Retinal pigment epithelial cell (primary cell): ENCODE measurements at regions not wholly inside any gene's neighbourhood (a gene's known extent, or its start where the extent isn't known, plus 50 kb on each side); places are given as distances from the start of the nearest gene placed in this dataset.

ENCODE experiments used
- DNase-seq: peaks from one replicate; pipeline ENCODE4 v3.0.0-alpha.2; 2010; ENCODE audit warnings: low read depth
- H3K4me3 ChIP-seq: 2 replicates; pipeline ENCODE4 v1.5.1; 2011; ENCODE audit warnings: mild to moderate bottlenecking, low read length, control low read depth, moderate library complexity
- TF ChIP-seq, protein P1 (sequence below): conservative IDR thresholded peaks from 2 replicates; pipeline ENCODE4 v1.5.1; 2011; ENCODE audit warnings: low read depth, low read length, control low read depth, inconsistent platforms

DNA sequence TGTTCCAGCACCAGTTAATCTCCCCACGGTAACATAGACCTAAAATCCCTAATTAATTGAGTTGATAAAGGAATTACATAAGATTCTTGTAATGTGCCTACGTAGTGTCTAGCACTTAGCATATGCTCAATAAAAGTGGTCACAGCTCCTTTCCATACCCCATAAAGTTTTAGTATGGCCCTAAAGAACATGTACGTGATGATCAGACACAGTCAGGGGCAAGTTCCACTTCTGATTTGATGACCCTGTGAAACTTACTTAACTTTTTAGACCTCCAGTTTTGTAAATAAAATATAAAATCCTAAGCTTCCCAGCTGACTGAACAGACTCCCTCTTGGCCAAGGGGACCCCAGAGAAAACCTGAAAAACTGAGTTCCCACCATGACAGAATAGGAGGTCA is 391.3 kb upstream of the ERCC4 start:
- TF ChIP-seq, protein P1, sequence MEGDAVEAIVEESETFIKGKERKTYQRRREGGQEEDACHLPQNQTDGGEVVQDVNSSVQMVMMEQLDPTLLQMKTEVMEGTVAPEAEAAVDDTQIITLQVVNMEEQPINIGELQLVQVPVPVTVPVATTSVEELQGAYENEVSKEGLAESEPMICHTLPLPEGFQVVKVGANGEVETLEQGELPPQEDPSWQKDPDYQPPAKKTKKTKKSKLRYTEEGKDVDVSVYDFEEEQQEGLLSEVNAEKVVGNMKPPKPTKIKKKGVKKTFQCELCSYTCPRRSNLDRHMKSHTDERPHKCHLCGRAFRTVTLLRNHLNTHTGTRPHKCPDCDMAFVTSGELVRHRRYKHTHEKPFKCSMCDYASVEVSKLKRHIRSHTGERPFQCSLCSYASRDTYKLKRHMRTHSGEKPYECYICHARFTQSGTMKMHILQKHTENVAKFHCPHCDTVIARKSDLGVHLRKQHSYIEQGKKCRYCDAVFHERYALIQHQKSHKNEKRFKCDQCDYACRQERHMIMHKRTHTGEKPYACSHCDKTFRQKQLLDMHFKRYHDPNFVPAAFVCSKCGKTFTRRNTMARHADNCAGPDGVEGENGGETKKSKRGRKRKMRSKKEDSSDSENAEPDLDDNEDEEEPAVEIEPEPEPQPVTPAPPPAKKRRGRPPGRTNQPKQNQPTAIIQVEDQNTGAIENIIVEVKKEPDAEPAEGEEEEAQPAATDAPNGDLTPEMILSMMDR = no peak
- H3K4me3 ChIP-seq = no peak overlapping the region
- no peak for DNase-seq

DNA sequence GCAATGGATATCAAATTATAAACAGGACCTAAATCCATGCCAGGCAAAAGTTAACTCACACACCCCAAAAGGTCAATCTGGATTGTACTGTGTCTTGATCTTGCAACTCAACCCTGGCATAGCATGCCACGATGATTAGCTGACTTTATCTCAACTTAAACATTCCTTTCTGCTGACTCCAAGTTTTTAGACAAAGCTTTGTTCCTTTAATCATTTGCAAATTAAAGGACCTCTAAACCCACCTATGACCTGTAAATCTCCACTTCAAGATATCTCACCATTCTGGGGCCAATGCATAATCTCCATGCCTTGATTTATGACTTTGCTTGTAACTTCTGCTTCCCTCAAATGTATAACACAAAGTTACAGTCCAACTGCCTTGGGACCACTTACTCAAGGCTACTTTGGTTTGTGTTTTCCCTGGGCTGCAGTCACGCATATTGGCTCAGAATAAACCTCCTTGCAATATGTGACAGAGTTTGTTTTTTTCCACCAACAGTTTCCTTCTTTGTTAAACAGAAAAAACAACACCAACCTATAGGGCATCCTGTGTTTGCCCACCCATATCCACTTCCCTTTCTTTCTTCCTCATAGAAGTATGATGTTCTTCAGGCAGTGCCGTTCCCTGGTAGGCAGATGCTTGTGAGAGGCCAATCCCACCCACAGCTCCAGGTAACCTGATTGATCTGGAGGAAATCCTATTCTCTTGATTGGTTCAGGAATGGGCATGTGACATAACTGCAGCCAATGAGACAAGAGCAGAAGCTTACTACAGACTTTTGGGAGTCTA is 390.6 kb upstream of the ERCC4 start:
- TF ChIP-seq, protein P1 = no peak
- H3K4me3 ChIP-seq = no peak overlapping the region
- DNase-seq = no peak

DNA sequence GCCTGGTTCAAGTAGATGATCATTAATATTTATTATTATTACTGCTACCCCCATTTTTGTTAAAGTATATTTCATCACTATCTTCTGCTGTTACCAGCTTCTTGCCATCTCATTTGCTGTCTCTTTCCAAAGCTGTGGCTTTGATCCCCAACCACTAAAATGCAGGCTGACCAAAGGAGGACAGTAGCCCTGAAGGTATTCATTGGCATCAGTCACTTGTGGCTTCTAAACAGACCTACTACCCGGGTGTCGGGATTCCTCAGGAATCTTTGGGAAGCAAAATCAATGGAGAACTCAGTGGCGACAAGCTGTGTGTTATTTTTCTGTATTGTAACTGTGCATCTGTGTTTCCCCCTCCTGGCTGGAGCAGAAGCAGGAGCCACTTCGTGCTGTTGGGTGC is 379.2 kb upstream of the ERCC4 start:
- no peak for DNase-seq
- TF ChIP-seq, protein P1 = no peak
- H3K4me3 ChIP-seq = no peak overlapping the region

DNA sequence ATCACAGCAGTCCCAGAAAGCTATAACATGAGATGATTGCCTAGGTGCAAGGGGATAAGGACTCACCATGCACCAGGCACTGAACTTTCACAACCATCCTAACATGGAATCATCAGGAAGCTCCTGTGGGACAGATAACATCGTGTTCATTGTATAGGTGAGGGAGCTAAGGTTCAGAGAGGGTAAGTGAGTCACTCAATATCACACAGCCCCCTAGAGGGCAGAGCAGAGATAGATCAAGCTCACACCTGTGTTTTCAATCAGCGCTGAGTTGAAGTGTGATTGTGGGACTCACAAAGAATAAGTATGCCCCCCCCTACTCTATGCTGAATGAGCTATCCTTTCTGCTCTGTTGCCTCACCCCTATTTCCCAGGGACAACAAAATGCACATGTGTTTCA is 377.7 kb upstream of the ERCC4 start:
- DNase-seq = no peak
- H3K4me3 ChIP-seq = no peak overlapping the region
- TF ChIP-seq, protein P1 = no peak

DNA sequence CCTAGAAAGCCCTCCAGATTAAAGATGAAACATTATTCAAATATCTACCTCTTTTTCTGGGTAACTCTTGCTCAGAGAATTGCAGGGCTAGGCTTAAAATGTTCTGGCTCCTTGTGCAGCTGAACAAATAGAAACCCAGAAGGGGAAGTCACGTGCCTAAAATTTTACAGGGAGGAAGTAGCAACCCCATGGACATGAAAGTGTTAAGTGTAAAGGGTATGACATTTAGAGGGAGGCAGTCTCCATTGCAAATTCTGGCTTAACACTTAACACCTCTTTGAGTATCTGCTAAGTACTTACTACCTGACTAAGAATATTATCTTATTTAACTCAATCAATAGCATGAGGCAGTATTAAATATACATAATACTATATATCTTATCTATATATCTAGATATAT is 376.1 kb upstream of the ERCC4 start:
- TF ChIP-seq, protein P1 = no peak

DNA sequence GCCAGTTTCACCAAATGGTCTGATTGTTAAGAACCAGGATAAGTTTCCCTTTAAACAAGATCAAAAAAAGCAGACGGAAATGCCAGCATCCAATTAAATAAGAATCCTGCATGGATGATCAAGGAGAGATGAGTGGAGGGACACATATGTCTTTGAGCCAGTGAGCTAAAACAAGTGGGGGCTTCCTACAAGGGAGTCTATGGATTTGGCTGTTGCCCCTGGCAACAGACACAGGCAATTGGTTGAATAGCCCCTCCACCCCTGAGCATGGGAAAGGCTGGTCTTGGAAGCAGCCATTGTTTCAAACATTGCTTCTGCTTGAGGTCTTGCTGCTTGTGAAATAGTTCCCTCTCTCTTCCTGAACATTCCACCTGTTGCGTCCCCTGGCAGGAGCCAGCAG is 374.7 kb upstream of the ERCC4 start:
- H3K4me3 ChIP-seq = no peak overlapping the region
- DNase-seq = no peak
- TF ChIP-seq, protein P1 = no peak

More for the DNA sequence above, 376.1 kb upstream of the ERCC4 start:
- no peak overlapping the region for H3K4me3 ChIP-seq
- DNase-seq = no peak

DNA sequence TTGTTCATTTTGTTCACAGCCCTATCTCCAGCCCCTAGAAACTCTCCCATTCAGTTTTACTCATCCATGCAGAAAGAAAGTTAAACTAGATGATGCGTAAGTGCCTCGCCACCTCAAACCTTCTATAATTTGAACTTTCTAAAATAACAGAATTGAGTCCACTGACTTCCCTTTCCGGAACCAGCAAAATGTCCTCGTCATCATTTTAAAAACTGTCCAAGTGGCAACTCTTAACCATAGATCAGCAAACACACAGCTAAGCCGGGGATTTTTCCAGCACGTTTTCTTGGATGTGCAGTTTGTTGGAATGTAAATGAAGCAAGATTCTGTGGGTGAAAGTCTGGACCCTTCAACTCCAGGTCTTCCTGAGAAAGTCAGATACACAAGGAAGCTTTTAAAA is 369.7 kb upstream of the ERCC4 start:
- DNase-seq = no peak
- no peak overlapping the region for H3K4me3 ChIP-seq
- TF ChIP-seq, protein P1 = no peak
